ENCODE measurements at regions not wholly inside any gene's neighbourhood (a gene's known extent, or its start where the extent isn't known, plus 50 kb on each side); places are given as distances from the start of the nearest gene placed in this dataset.
"Not testable (repeated sequence)": the region's sequence is repeated elsewhere in the genome, so short reads cannot be mapped to it uniquely, and the experiment has no call there.

- TF ChIP-seq CTCF (IDR thresholded peaks at IDR 0.05) = no peak
- ATAC-seq (ENCODE audit: insufficient number of reproducible peaks, low FRiP score, low read depth) = no peak
- Histone ChIP-seq H3K4me3 (no peak overlapping the region), H3K27ac (no peak overlapping the region), H3K27me3 (replicated peaks; ENCODE audit: insufficient read depth) (no peaks in the 10 kb centered on the region), H3K9me3 (no peaks in the 10 kb centered on the region), H3K36me3 (peaks cover under 1% of the 10 kb centered on the region), H3K4me1 (ENCODE audit: control insufficient read depth in 1 of 2, low read depth in 2 of 2) (peaks cover 0 to 24% of the 10 kb centered on the region in 2 donors)
- no peak for DNase-seq (ENCODE audit: low spot score)
Measured at GRCh38 chr6:144417681-144418080, 132.5 kb downstream of the UTRN start.

- DNase-seq (ENCODE audit: low spot score) (no peak), ATAC-seq (ENCODE audit: insufficient number of reproducible peaks, low FRiP score, low read depth) (no peak)
- no peaks in the 10 kb centered on the region for H3K9me3 ChIP-seq
- no peak for TF ChIP-seq CTCF (IDR thresholded peaks at IDR 0.05)
- H3K4me3 ChIP-seq = no peak overlapping the region
- no peaks in the 10 kb centered on the region for H3K27me3 ChIP-seq (replicated peaks; ENCODE audit: insufficient read depth)
- H3K4me1 ChIP-seq (ENCODE audit: control insufficient read depth in 1 of 2, low read depth in 2 of 2) = peaks cover 0 to 24% of the 10 kb centered on the region in 2 donors
- H3K27ac ChIP-seq = no peak overlapping the region
- H3K36me3 ChIP-seq = peaks cover 7% of the 10 kb centered on the region
Measured at GRCh38 chr6:144418959-144419545, 133.9 kb downstream of the UTRN start.

GRCh38 chr6:144423167-144423566 lies 138.0 kb downstream of the UTRN start:
- Histone ChIP-seq H3K36me3 (peaks cover 14% of the 10 kb centered on the region), H3K4me3 (no peak overlapping the region), H3K4me1 (ENCODE audit: control insufficient read depth in 1 of 2, low read depth in 2 of 2) (no peaks in the 10 kb centered on the region), H3K9me3 (no peaks in the 10 kb centered on the region), H3K27ac (no peak overlapping the region), H3K27me3 (replicated peaks; ENCODE audit: insufficient read depth) (no peaks in the 10 kb centered on the region)
- ATAC-seq (ENCODE audit: insufficient number of reproducible peaks, low FRiP score, low read depth) (no peak), DNase-seq (ENCODE audit: low spot score) (no peak)
- TF ChIP-seq CTCF (IDR thresholded peaks at IDR 0.05) = no peak

GRCh38 chr6:144429753-144430152 lies 144.6 kb downstream of the UTRN start:
- no peak for ATAC-seq (ENCODE audit: insufficient number of reproducible peaks, low FRiP score, low read depth)
- no peaks in the 10 kb centered on the region for H3K27me3 ChIP-seq (replicated peaks; ENCODE audit: insufficient read depth)
- H3K36me3 ChIP-seq = peaks cover 12% of the 10 kb centered on the region
- H3K4me1 ChIP-seq (ENCODE audit: control insufficient read depth in 1 of 2, low read depth in 2 of 2) = peaks cover 0 to under 1% of the 10 kb centered on the region in 2 donors
- H3K4me3 ChIP-seq = no peak overlapping the region
- TF ChIP-seq CTCF (IDR thresholded peaks at IDR 0.05) = no peak
- no peak for DNase-seq (ENCODE audit: low spot score)
- no peaks in the 10 kb centered on the region for H3K9me3 ChIP-seq
- H3K27ac ChIP-seq = no peak overlapping the region

- DNase-seq (ENCODE audit: low spot score); H3K27ac ChIP-seq; ATAC-seq (ENCODE audit: insufficient number of reproducible peaks, low FRiP score, low read depth); H3K4me3 ChIP-seq; H3K9me3 ChIP-seq; H3K27me3 ChIP-seq (replicated peaks; ENCODE audit: insufficient read depth): not testable (repeated sequence)
- peaks cover 0 to 18% of the 10 kb centered on the region in 2 donors for H3K4me1 ChIP-seq (ENCODE audit: control insufficient read depth in 1 of 2, low read depth in 2 of 2)
- peaks cover 19% of the 10 kb centered on the region for H3K36me3 ChIP-seq
Measured at GRCh38 chr6:144433446-144433845, 148.3 kb downstream of the UTRN start.
